ENCODE measurements at regions not wholly inside any gene's neighbourhood (a gene's known extent, or its start where the extent isn't known, plus 50 kb on each side); places are given as distances from the start of the nearest gene placed in this dataset.

GRCh38 chr6:96685702-96686101 is 122.8 kb downstream of the FHL5 start:
- Mint-ChIP-seq H3K27ac (no peak overlapping the region), H3K36me3 (ENCODE audit: low read depth) (no peaks in the 10 kb centered on the region), H3K27me3 (peaks cover 2% of the 10 kb centered on the region), H3K9me3 (peaks cover 3% of the 10 kb centered on the region), H3K4me3 (no peak overlapping the region), H3K4me1 (no peaks in the 10 kb centered on the region)
- ChIA-PET CTCF (no interaction called here), POLR2A (no interaction called here)
- DNase-seq = no peak

DNA sequence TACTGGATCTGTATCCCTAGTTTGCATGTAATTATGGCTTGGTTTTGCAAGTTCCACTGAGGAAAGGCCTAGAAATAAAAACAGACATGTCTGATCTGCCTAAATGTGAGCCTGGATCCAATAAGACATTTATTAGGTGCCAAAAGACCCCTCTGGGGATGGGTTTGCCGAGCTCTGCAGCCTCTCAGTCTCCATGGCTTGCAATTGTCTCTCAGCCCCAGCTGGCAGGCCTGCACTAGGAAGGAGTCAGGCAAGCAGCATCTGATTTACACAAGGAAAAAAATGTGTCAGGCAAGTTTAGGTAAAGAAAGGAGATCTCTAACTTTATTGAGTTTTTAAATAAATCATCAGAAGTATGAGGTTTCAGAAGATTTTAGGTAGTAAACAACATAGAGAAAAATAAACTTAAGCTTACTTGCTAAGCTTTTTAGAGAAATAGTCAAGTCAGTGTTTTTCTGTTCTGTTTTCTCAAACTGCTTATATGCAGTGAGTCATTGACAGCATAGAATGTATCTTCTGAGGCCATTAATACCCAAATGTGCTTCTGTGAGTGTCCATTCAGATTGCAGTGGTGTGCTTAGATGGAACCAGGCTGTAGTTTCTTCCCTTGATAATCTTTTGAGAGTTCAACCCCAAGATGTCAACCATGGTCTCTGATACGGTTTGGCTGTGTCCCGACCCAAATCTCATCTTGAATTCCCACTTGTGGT is 121.0 kb downstream of the FHL5 start:
- no peak overlapping the region for H3K27ac Mint-ChIP-seq
- DNase-seq = no peak
- peaks cover 3% of the 10 kb centered on the region for H3K9me3 Mint-ChIP-seq
- POLR2A ChIA-PET = no interaction called here
- no peaks in the 10 kb centered on the region for H3K27me3 Mint-ChIP-seq
- H3K4me1 Mint-ChIP-seq = no peaks in the 10 kb centered on the region
- CTCF ChIA-PET = no interaction called here
- no peak overlapping the region for H3K4me3 Mint-ChIP-seq
- no peaks in the 10 kb centered on the region for H3K36me3 Mint-ChIP-seq (ENCODE audit: low read depth)

DNA sequence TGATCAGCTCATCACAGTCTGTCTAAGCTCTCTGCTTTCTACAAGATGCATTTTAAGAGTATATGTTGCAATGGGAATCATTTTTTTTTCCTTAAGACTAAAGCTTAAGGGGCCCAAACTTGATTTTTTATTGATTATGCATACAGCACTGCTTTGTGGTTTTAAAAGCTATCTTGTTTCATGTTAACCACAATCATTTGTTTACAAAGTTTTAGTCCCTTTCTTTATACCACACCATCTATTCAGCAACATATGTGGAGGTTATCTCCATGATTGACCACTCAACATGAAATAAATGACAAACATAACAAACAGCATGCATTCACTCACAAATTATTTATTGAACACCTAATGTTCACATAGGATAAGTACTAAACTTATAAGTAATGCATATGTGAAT is 119.1 kb downstream of the FHL5 start:
- Mint-ChIP-seq H3K27me3 (no peaks in the 10 kb centered on the region), H3K9me3 (no peaks in the 10 kb centered on the region), H3K27ac (no peak overlapping the region), H3K36me3 (ENCODE audit: low read depth) (no peaks in the 10 kb centered on the region), H3K4me1 (no peaks in the 10 kb centered on the region), H3K4me3 (no peak overlapping the region)
- DNase-seq = no peak
- CTCF ChIA-PET = no interaction called here
- POLR2A ChIA-PET = no interaction called here

DNA sequence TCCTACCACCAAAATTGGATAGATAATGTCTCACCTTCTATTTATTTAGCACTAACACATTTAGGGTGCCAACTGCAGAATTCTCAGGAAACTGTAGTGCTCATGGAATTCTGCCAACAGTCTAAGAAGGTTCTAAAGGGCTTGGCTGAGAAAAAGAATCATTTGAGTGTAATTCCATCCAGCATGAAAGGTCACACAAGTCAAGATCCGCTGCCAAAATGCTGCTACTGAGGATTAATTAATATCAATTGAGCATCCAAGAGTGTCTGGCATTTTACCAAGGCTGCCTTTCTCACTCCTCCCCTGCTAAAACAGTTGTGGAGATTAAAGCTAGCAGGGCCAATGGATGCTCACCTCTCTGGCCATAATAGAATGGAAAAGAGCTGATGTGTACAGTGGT is 112.7 kb downstream of the FHL5 start:
- Mint-ChIP-seq H3K36me3 (ENCODE audit: low read depth) (no peaks in the 10 kb centered on the region), H3K9me3 (no peaks in the 10 kb centered on the region), H3K27me3 (peaks cover 2% of the 10 kb centered on the region), H3K4me3 (no peak overlapping the region), H3K27ac (no peak overlapping the region), H3K4me1 (no peaks in the 10 kb centered on the region)
- CTCF ChIA-PET = no interaction called here
- DNase-seq = no peak
- POLR2A ChIA-PET = no interaction called here

Data from activated CD4-positive, alpha-beta T cell treated with anti-CD3 and anti-CD28 coated beads, Interleukin-2, amount 10 ng/mL, durations not matched to agents 7 days and 5 days (primary cell).